Femur (tissue), 1 donor: ENCODE measurements at regions not wholly inside any gene's neighbourhood (a gene's known extent, or its start where the extent isn't known, plus 50 kb on each side); places are given as distances from the start of the nearest gene placed in this dataset.
A peak's percentile ranks its signal among the peaks of the same experiment; 100 is the strongest.
"Not testable (repeated sequence)": the region's sequence is repeated elsewhere in the genome, so short reads cannot be mapped to it uniquely, and the experiment has no call there.

Source experiments
- DNase-seq: peaks from one replicate; pipeline ENCODE4 v3.0.0-alpha.2; 2017

GRCh38 chr20:43404878-43405277 is 52.8 kb upstream of the SRSF6 start:
- no peak for DNase-seq

GRCh38 chr20:43400882-43401281 is 56.8 kb upstream of the SRSF6 start:
- DNase-seq, result not testable (repeated sequence)

GRCh38 chr20:43398676-43399324 is 58.9 kb upstream of the SRSF6 start:
- DNase-seq, result no peak

- DNase-seq, result no peak
These were observed 60.5 kb upstream of the SRSF6 start for GRCh38 chr20:43397147-43397546.

GRCh38 chr20:43393052-43393451 is 64.6 kb upstream of the SRSF6 start:
- no peak for DNase-seq

GRCh38 chr20:43392561-43392960 is 65.1 kb upstream of the SRSF6 start:
- DNase-seq, result no peak

- DNase-seq, result no peak
These were observed 67.7 kb upstream of the SRSF6 start for GRCh38 chr20:43389839-43390626.

- no peak for DNase-seq
These were observed 68.5 kb upstream of the SRSF6 start for GRCh38 chr20:43389211-43389610.

- peak; percentile 50 for DNase-seq
These were observed 69.3 kb upstream of the SRSF6 start for GRCh38 chr20:43388268-43389002.

- no peak for DNase-seq
These were observed 70.0 kb upstream of the SRSF6 start for GRCh38 chr20:43387737-43388136.

GRCh38 chr20:43386878-43387277 is 70.8 kb upstream of the SRSF6 start:
- no peak for DNase-seq

- DNase-seq, result no peak
These were observed 71.8 kb upstream of the SRSF6 start for GRCh38 chr20:43385914-43386313.

GRCh38 chr20:43384101-43384940 is 73.4 kb upstream of the SRSF6 start:
- DNase-seq, result no peak

- peak; percentile 41 for DNase-seq
These were observed 74.5 kb upstream of the SRSF6 start for GRCh38 chr20:43383026-43383795.

GRCh38 chr20:43382135-43382534 is 75.6 kb upstream of the SRSF6 start:
- not testable (repeated sequence) for DNase-seq

- not testable (repeated sequence) for DNase-seq
These were observed 76.2 kb upstream of the SRSF6 start for GRCh38 chr20:43381533-43381932.

GRCh38 chr20:43379239-43379917 is 78.3 kb upstream of the SRSF6 start:
- no peak for DNase-seq

- DNase-seq, result no peak
These were observed 80.9 kb upstream of the SRSF6 start for GRCh38 chr20:43376831-43377230.

GRCh38 chr20:43375591-43375990 is 82.1 kb upstream of the SRSF6 start:
- DNase-seq, result no peak

GRCh38 chr20:43372051-43372450 is 85.6 kb upstream of the SRSF6 start:
- no peak for DNase-seq

GRCh38 chr20:43365691-43366090 is 92.0 kb upstream of the SRSF6 start:
- DNase-seq, result no peak
